Prostate gland (tissue), 2 donors: ENCODE measurements at regions not wholly inside any gene's neighbourhood (a gene's known extent, or its start where the extent isn't known, plus 50 kb on each side); places are given as distances from the start of the nearest gene placed in this dataset.

Experiments
- POLR2AphosphoS5 ChIP-seq: sonication (generic); formaldehyde crosslinking; IDR thresholded peaks from one replicate; pipeline ENCODE4 v1.6.1; 2017; ENCODE audit warnings: antibody characterized with exemption
- TF ChIP-seq, protein P1 (sequence below), 4 experiments: fragments of 200-600 bp in 2 of 4; fragments of 450-650 bp in 2 of 4; sonication (generic) in 2 of 4; IDR thresholded peaks; 1 replicate in 3 of 4; 2 replicates in 1 of 4; pipeline ENCODE4 v1.5.1; 2016 to 2019; ENCODE audit warnings: antibody characterized with exemption in 4 of 4, mild to moderate bottlenecking in 2 of 4, moderate library complexity in 2 of 4

DNA sequence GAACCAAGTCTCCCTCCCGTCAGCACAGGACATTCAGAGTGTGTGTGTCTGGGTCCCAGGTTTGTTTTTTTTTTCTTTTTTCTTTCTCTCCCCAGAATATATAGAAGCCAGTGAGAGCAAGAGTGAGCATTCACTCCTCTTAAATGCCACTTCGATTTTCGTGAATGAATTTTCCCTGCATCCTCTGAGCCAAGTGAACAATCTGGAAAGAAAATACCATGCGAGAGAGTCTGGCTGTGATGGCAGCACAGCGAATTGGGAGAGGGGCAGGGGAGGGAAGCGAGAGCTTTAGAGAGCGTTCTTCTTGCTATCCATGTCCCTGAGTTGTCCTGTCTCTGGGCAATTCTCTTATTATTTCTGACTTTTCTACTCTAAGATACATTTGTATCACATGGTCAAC is 76.0 kb upstream of the RAB3GAP2 start:
- TF ChIP-seq, protein P1, sequence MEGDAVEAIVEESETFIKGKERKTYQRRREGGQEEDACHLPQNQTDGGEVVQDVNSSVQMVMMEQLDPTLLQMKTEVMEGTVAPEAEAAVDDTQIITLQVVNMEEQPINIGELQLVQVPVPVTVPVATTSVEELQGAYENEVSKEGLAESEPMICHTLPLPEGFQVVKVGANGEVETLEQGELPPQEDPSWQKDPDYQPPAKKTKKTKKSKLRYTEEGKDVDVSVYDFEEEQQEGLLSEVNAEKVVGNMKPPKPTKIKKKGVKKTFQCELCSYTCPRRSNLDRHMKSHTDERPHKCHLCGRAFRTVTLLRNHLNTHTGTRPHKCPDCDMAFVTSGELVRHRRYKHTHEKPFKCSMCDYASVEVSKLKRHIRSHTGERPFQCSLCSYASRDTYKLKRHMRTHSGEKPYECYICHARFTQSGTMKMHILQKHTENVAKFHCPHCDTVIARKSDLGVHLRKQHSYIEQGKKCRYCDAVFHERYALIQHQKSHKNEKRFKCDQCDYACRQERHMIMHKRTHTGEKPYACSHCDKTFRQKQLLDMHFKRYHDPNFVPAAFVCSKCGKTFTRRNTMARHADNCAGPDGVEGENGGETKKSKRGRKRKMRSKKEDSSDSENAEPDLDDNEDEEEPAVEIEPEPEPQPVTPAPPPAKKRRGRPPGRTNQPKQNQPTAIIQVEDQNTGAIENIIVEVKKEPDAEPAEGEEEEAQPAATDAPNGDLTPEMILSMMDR (IDR thresholded peaks at IDR 0.05), result no peak
- TF ChIP-seq POLR2AphosphoS5, result no peak
